Endothelial cell of umbilical vein (primary cell): ENCODE measurements at regions not wholly inside any gene's neighbourhood (a gene's known extent, or its start where the extent isn't known, plus 50 kb on each side); places are given as distances from the start of the nearest gene placed in this dataset.

Source experiments
- BruUV-seq: library from RNA; stranded (reverse); fragments of 400-500 nt; replicated peaks from 2 replicates; lab custom pipeline; 2021; lab: Mats Ljungman, UMichigan
- CTCF ChIA-PET: fragments of 300-600, 350-600 bp; sonication (Branson Sonifier 250); formaldehyde crosslinking; loops from one replicate; lab custom pipeline; 2021; ENCODE audit warnings: antibody characterized with exemption, inconsistent platforms; lab: Charles Lee
- POLR2A ChIA-PET: fragments of 300-600, 350-600 bp; sonication (Branson Sonifier 250); formaldehyde crosslinking; loops from one replicate; lab custom pipeline; 2021; ENCODE audit warnings: antibody characterized with exemption, inconsistent platforms; lab: Charles Lee
- DNase-seq: peaks from one replicate; pipeline ENCODE4 v3.0.0-alpha.2; 2011; ENCODE audit warnings: low read depth, low spot score
- FAIRE-seq: peaks from 2 replicates; lab custom pipeline; 2011; peaks lifted over from hg19 to GRCh38; lab: Jason Lieb, UNC
- H2AFZ ChIP-seq: 2 replicates; pipeline ENCODE4 v1.6.0; 2012; ENCODE audit warnings: low read depth, low read length, control low read depth, inconsistent platforms
- H3K27ac ChIP-seq: 2 replicates; pipeline ENCODE4 v1.5.1; 2011; ENCODE audit warnings: low read depth, mild to moderate bottlenecking, control low read depth, low read length, moderate library complexity; ENCODE audit not compliant: insufficient read depth
- H3K27me3 ChIP-seq, 2 experiments: 2 replicates each; pipeline versions ENCODE4 v1.6.0 to v1.6.1; 2011; ENCODE audit warnings: low read length in 2 of 2, mixed read lengths in 1 of 2; ENCODE audit not compliant: control insufficient read depth in 2 of 2, insufficient read depth in 2 of 2
- H3K36me3 ChIP-seq, 2 experiments: 2 replicates in 1 of 2; 3 replicates in 1 of 2; pipeline ENCODE4 v1.5.1; 2011; ENCODE audit warnings: low read length in 2 of 2, mild to moderate bottlenecking in 1 of 2, moderate library complexity in 1 of 2; ENCODE audit not compliant: control insufficient read depth in 2 of 2, insufficient read depth in 2 of 2; ENCODE audit errors: extremely low read depth in 1 of 2
- H3K4me1 ChIP-seq: 3 replicates; pipeline ENCODE4 v1.5.1; 2011; ENCODE audit warnings: mild to moderate bottlenecking, low read length; ENCODE audit not compliant: control insufficient read depth, insufficient read depth; ENCODE audit errors: extremely low read depth
- H3K4me2 ChIP-seq: 2 replicates; pipeline ENCODE4 v1.6.1; 2011; ENCODE audit warnings: low read length, control low read depth, mixed read lengths; ENCODE audit not compliant: insufficient read depth
- H3K4me3 ChIP-seq, 3 experiments: fragments of 200-600 bp in 1 of 3; sonication (generic), shearing (Covaris generic) in 1 of 3; replicated peaks in 1 of 3; 2 replicates each; pipeline ENCODE4 v1.5.1; 2011 to 2016; ENCODE audit warnings: control low read depth in 3 of 3, low read length in 3 of 3, mild to moderate bottlenecking in 2 of 3, inconsistent platforms in 1 of 3, low read depth in 1 of 3, moderate library complexity in 1 of 3; ENCODE audit not compliant: insufficient read depth in 1 of 3
- H3K79me2 ChIP-seq: 2 replicates; pipeline ENCODE4 v1.6.0; 2012; ENCODE audit warnings: low read length, inconsistent platforms; ENCODE audit not compliant: control insufficient read depth, insufficient read depth
- H3K9ac ChIP-seq: replicated peaks from 2 replicates; pipeline ENCODE3; 2011; ENCODE audit warnings: low read length, control low read depth; ENCODE audit not compliant: insufficient read depth; ENCODE audit errors: extremely low read depth
- H3K9me1 ChIP-seq: replicated peaks from 3 replicates; pipeline ENCODE4 v1.6.0; 2011; ENCODE audit warnings: mild to moderate bottlenecking, low read length; ENCODE audit not compliant: control insufficient read depth, insufficient read depth; ENCODE audit errors: extremely low read depth
- H3K9me3 ChIP-seq: replicated peaks from 2 replicates; pipeline ENCODE4 v1.5.1; 2012; ENCODE audit warnings: low read length, inconsistent platforms; ENCODE audit not compliant: control insufficient read depth, insufficient read depth
- H4K20me1 ChIP-seq: replicated peaks from 2 replicates; pipeline ENCODE3; 2011; ENCODE audit warnings: mild to moderate bottlenecking, low read length; ENCODE audit not compliant: control insufficient read depth, insufficient read depth; ENCODE audit errors: extremely low read depth
- FOS ChIP-seq: IDR thresholded peaks from 2 replicates; pipeline ENCODE4 v1.6.1; 2011; ENCODE audit warnings: mild to moderate bottlenecking, low read length, moderate library complexity, borderline replicate concordance; ENCODE audit not compliant: insufficient read depth
- GATA2 ChIP-seq: IDR thresholded peaks from 2 replicates; pipeline ENCODE4 v1.7.0; 2011; ENCODE audit warnings: low read depth, mild to moderate bottlenecking, moderate library complexity, mixed read lengths, low read length; ENCODE audit not compliant: insufficient read length, insufficient read depth
- JUN ChIP-seq: IDR thresholded peaks from 2 replicates; pipeline ENCODE4 v1.6.1; 2011; ENCODE audit warnings: borderline replicate concordance, low read depth; ENCODE audit not compliant: insufficient read length, insufficient read depth
- MYC ChIP-seq: IDR thresholded peaks from one replicate; pipeline ENCODE4 v1.6.1; 2011; ENCODE audit warnings: mild to moderate bottlenecking, low read depth, low read length
- POLR2A ChIP-seq: IDR thresholded peaks from 2 replicates; pipeline ENCODE4 v1.6.1; 2012; ENCODE audit warnings: low read depth, mild to moderate bottlenecking, control low read depth, low read length
- dilution Hi-C: fragments of 300-500 bp; cut with MboI; formaldehyde crosslinking; loops from one replicate; pipeline ENCODE4 v1.15.0; 2019; ENCODE audit warnings: low sequenced_read_pairs; ENCODE audit not compliant: extremely low pct_ligation_motif_present
- intact Hi-C: fragments of 100-400 bp; cut with micrococcal nuclease; formaldehyde crosslinking; loops from one replicate; pipeline ENCODE4 v1.10.0; 2022

- no peak for TF ChIP-seq JUN
- no peak for TF ChIP-seq GATA2
- no peak for TF ChIP-seq MYC
- intact Hi-C loops (no loop called here), dilution Hi-C loops (no loop called here)
- H3K36me3 ChIP-seq, result no peaks in the 10 kb centered on the region
- H3K9me3 ChIP-seq, result no peaks in the 10 kb centered on the region
- H3K4me2 ChIP-seq, result no peak overlapping the region
- no peaks in the 10 kb centered on the region for H3K79me2 ChIP-seq
- H3K9me1 ChIP-seq, result no peaks in the 10 kb centered on the region
- H4K20me1 ChIP-seq, result no peaks in the 10 kb centered on the region
- no peak overlapping the region for H3K9ac ChIP-seq
- H3K4me1 ChIP-seq, result no peaks in the 10 kb centered on the region
- FAIRE-seq, result no peak
- no peak overlapping the region for H3K4me3 ChIP-seq
- H3K27me3 ChIP-seq, result no peaks in the 10 kb centered on the region
- BruUV-seq, result no TSS peak
- DNase-seq, result no peak
- ChIA-PET POLR2A (no interaction called here), CTCF (no interaction called here)
- no peak overlapping the region for H3K27ac ChIP-seq
- H2AFZ ChIP-seq, result no peak overlapping the region
Observed at GRCh38 chr2:181290182-181290581, 167.0 kb upstream of the ITGA4 start.

GRCh38 chr2:181294979-181295378 is 162.2 kb upstream of the ITGA4 start:
- Histone ChIP-seq H3K4me3 (no peak overlapping the region), H3K27ac (no peak overlapping the region), H3K4me1 (no peaks in the 10 kb centered on the region), H2AFZ (no peak overlapping the region), H3K4me2 (no peak overlapping the region), H4K20me1 (no peaks in the 10 kb centered on the region), H3K9me3 (no peaks in the 10 kb centered on the region), H3K79me2 (no peaks in the 10 kb centered on the region), H3K27me3 (no peaks in the 10 kb centered on the region), H3K9me1 (no peaks in the 10 kb centered on the region), H3K9ac (no peak overlapping the region), H3K36me3 (no peaks in the 10 kb centered on the region)
- intact Hi-C loops, result no loop called here
- no peak for DNase-seq
- no TSS peak for BruUV-seq
- CTCF ChIA-PET, result no interaction called here
- no peak for TF ChIP-seq JUN
- TF ChIP-seq GATA2, result no peak
- no peak for TF ChIP-seq FOS
- TF ChIP-seq POLR2A, result no peak
- POLR2A ChIA-PET, result no interaction called here
- FAIRE-seq, result no peak
- dilution Hi-C loops, result no loop called here
